ENCODE measurements at regions not wholly inside any gene's neighbourhood (a gene's known extent, or its start where the extent isn't known, plus 50 kb on each side); places are given as distances from the start of the nearest gene placed in this dataset.

DNA sequence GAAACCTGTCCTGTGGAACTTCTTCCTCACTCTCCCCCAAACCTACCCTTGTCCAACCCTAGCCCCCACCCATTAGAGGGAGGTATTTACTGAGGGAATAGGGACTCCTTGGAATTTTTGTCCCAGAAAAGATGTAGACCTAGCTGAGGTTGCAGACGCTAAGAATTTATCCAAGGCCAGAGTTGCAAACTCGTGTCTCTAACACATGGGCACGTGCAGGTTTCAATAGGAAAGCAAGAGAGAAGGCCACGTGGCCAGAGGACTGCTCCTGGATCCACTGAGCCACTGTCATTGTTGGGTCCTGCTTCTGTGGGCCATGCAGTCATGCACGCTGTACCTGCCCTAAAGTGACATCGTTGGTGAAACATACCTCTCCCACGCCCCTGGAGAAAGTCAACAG, 243.4 kb upstream of the KCNG1 start:
- TF ChIP-seq, protein P1, sequence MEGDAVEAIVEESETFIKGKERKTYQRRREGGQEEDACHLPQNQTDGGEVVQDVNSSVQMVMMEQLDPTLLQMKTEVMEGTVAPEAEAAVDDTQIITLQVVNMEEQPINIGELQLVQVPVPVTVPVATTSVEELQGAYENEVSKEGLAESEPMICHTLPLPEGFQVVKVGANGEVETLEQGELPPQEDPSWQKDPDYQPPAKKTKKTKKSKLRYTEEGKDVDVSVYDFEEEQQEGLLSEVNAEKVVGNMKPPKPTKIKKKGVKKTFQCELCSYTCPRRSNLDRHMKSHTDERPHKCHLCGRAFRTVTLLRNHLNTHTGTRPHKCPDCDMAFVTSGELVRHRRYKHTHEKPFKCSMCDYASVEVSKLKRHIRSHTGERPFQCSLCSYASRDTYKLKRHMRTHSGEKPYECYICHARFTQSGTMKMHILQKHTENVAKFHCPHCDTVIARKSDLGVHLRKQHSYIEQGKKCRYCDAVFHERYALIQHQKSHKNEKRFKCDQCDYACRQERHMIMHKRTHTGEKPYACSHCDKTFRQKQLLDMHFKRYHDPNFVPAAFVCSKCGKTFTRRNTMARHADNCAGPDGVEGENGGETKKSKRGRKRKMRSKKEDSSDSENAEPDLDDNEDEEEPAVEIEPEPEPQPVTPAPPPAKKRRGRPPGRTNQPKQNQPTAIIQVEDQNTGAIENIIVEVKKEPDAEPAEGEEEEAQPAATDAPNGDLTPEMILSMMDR (IDR thresholded peaks at IDR 0.05): no peak
- TF ChIP-seq EZH2 (IDR thresholded peaks at IDR 0.05; ENCODE audit: borderline replicate concordance, insufficient read depth, low read depth, low read length, poor library complexity, severe bottlenecking): no peak
- no peak for DNase-seq
- peaks cover 3 to 6% of the 10 kb centered on the region in 2 donors for H3K4me1 ChIP-seq (ENCODE audit: control insufficient read depth in 2 of 2, insufficient read depth in 2 of 2, low read length in 2 of 2)
- no peak overlapping the region for H3K4me3 ChIP-seq (ENCODE audit: control extremely low read depth in 1 of 5, extremely low read depth in 1 of 5, insufficient read depth in 1 of 5, low read depth in 2 of 5, low read length in 4 of 5)
- H4K20me1 ChIP-seq (ENCODE audit: control insufficient read depth, insufficient read depth, low read length, poor library complexity, severe bottlenecking): no peaks in the 10 kb centered on the region
- no peaks in the 10 kb centered on the region for H3K36me3 ChIP-seq (replicated peaks in 1 of 2; ENCODE audit: control extremely low read depth in 1 of 2, control insufficient read depth in 1 of 2, extremely low read depth in 1 of 2, insufficient read depth in 2 of 2, low read length in 1 of 2)
- Mint-ChIP-seq H3K4me3 (no peak overlapping the region), H3K9me3 (ENCODE audit: insufficient read depth) (peaks cover 8% of the 10 kb centered on the region), H3K27ac (no peak overlapping the region), H3K4me1 (no peaks in the 10 kb centered on the region), H3K27me3 (peaks cover 9% of the 10 kb centered on the region)
- H3K27ac ChIP-seq (ENCODE audit: low read length in 2 of 2): no peak overlapping the region
- no peak overlapping the region for H3K4me2 ChIP-seq (replicated peaks; ENCODE audit: low read depth, low read length, poor library complexity, severe bottlenecking)
- ATAC-seq (ENCODE audit: low read depth): no peak
- peaks cover 0 to 5% (median 2%) of the 10 kb centered on the region in 4 experiments for H3K27me3 ChIP-seq (replicated peaks in 1 of 4; ENCODE audit: control extremely low read depth in 1 of 4, control insufficient read depth in 3 of 4, insufficient read depth in 4 of 4, low read length in 3 of 4)
- CTCF ChIA-PET: no interaction called here
- peaks cover 0 to 20% (median 8%) of the 10 kb centered on the region in 3 donors for H3K9me3 ChIP-seq (ENCODE audit: control extremely low read depth in 1 of 3, control insufficient read depth in 2 of 3, insufficient read depth in 1 of 3, low read length in 2 of 3)
- no peak overlapping the region for H2AFZ ChIP-seq (ENCODE audit: insufficient read depth, low read depth, low read length, poor library complexity, severe bottlenecking)
- no peaks in the 10 kb centered on the region for H3K79me2 ChIP-seq (ENCODE audit: control insufficient read depth, insufficient read depth, low read length)
- intact Hi-C loops (cut with micrococcal nuclease): no loop called here
- POLR2A ChIA-PET: no interaction called here
- WGBS (ENCODE audit: insufficient coverage): 84% methylated on average over 6 of the region's 7 CpGs
- no peak overlapping the region for H3K9ac ChIP-seq (ENCODE audit: low read length)

- Histone ChIP-seq H3K4me1 (ENCODE audit: control insufficient read depth in 2 of 2, insufficient read depth in 2 of 2, low read length in 2 of 2) (peaks cover 3 to 8% of the 10 kb centered on the region in 2 donors), H3K9ac (ENCODE audit: low read length) (no peak overlapping the region), H3K9me3 (ENCODE audit: control extremely low read depth in 1 of 3, control insufficient read depth in 2 of 3, insufficient read depth in 1 of 3, low read length in 2 of 3) (peaks cover 0 to 13% (median 8%) of the 10 kb centered on the region in 3 donors), H3K4me3 (ENCODE audit: control extremely low read depth in 1 of 5, extremely low read depth in 1 of 5, insufficient read depth in 1 of 5, low read depth in 2 of 5, low read length in 4 of 5) (no peak overlapping the region), H3K27ac (ENCODE audit: low read length in 2 of 2) (no peak overlapping the region), H4K20me1 (ENCODE audit: control insufficient read depth, insufficient read depth, low read length, poor library complexity, severe bottlenecking) (no peaks in the 10 kb centered on the region), H3K27me3 (replicated peaks in 1 of 4; ENCODE audit: control extremely low read depth in 1 of 4, control insufficient read depth in 3 of 4, insufficient read depth in 4 of 4, low read length in 3 of 4) (peaks cover 0 to 5% (median 0%) of the 10 kb centered on the region in 4 experiments), H2AFZ (ENCODE audit: insufficient read depth, low read depth, low read length, poor library complexity, severe bottlenecking) (no peak overlapping the region), H3K36me3 (replicated peaks in 1 of 2; ENCODE audit: control extremely low read depth in 1 of 2, control insufficient read depth in 1 of 2, extremely low read depth in 1 of 2, insufficient read depth in 2 of 2, low read length in 1 of 2) (no peaks in the 10 kb centered on the region), H3K79me2 (ENCODE audit: control insufficient read depth, insufficient read depth, low read length) (no peaks in the 10 kb centered on the region), H3K4me2 (replicated peaks; ENCODE audit: low read depth, low read length, poor library complexity, severe bottlenecking) (no peak overlapping the region)
- Mint-ChIP-seq H3K27me3 (peaks cover 9% of the 10 kb centered on the region), H3K4me3 (no peak overlapping the region), H3K27ac (no peak overlapping the region), H3K9me3 (ENCODE audit: insufficient read depth) (peaks cover 8% of the 10 kb centered on the region), H3K4me1 (no peaks in the 10 kb centered on the region)
- ChIA-PET POLR2A (no interaction called here), CTCF (no interaction called here)
- intact Hi-C loops (cut with micrococcal nuclease): no loop called here
- TF ChIP-seq, protein P1 (IDR thresholded peaks at IDR 0.05): no peak
- TF ChIP-seq EZH2 (IDR thresholded peaks at IDR 0.05; ENCODE audit: borderline replicate concordance, insufficient read depth, low read depth, low read length, poor library complexity, severe bottlenecking): no peak
- ATAC-seq (ENCODE audit: low read depth): no peak
- WGBS (ENCODE audit: insufficient coverage): no CpG with 5 or more reads among the region's 1 CpG
- DNase-seq: no peak
These were observed 242.5 kb upstream of the KCNG1 start for GRCh38 chr20:51265361-51265760.
